Lung microvascular endothelial cell (primary cell): ENCODE measurements at regions not wholly inside any gene's neighbourhood (a gene's known extent, or its start where the extent isn't known, plus 50 kb on each side); places are given as distances from the start of the nearest gene placed in this dataset.
A peak's percentile ranks its signal among the peaks of the same experiment; 100 is the strongest.

Experiments
- DNase-seq, 2 donors: peaks; one replicate each; pipeline versions ENCODE4 v3.0.0 to v3.0.0-alpha.2; 2010; ENCODE audit warnings: low read depth in 2 of 2

GRCh38 chr20:43803276-43803675 is 76.5 kb upstream of the GTSF1L start:
- no peak for DNase-seq

- peak in 1 of 2 donors; percentile 36 for DNase-seq
Observed at GRCh38 chr20:43800186-43800585, 73.4 kb upstream of the GTSF1L start.

- no peak for DNase-seq
Observed at GRCh38 chr20:43799741-43800140, 72.9 kb upstream of the GTSF1L start.

- peak in 1 of 2 donors; percentile 9 for DNase-seq
Observed at GRCh38 chr20:43799150-43799711, 72.4 kb upstream of the GTSF1L start.

- DNase-seq, result no peak
Observed at GRCh38 chr20:43798291-43799149, 71.7 kb upstream of the GTSF1L start.

GRCh38 chr20:43794326-43794725 is 67.5 kb upstream of the GTSF1L start:
- no peak for DNase-seq

GRCh38 chr20:43789593-43789992 is 62.8 kb upstream of the GTSF1L start:
- DNase-seq, result peak in 1 of 2 donors; percentile 35

GRCh38 chr20:43787937-43788336 is 61.1 kb upstream of the GTSF1L start:
- no peak for DNase-seq

GRCh38 chr20:43786885-43787284 is 60.1 kb upstream of the GTSF1L start:
- no peak for DNase-seq

GRCh38 chr20:43781215-43781614 is 54.4 kb upstream of the GTSF1L start:
- no peak for DNase-seq

- no peak for DNase-seq
Observed at GRCh38 chr20:43778375-43778774, 51.6 kb upstream of the GTSF1L start.

GRCh38 chr20:43776691-43777090 is 49.9 kb upstream of the GTSF1L start:
- no peak for DNase-seq
